GM21447 (cell line): ENCODE measurements at regions not wholly inside any gene's neighbourhood (a gene's known extent, or its start where the extent isn't known, plus 50 kb on each side); places are given as distances from the start of the nearest gene placed in this dataset.
"Not testable (repeated sequence)": the region's sequence is repeated elsewhere in the genome, so short reads cannot be mapped to it uniquely, and the experiment has no call there.

Experiments
- ATAC-seq: cut with Tn5 transposase; IDR thresholded peaks from one replicate; pipeline ENCODE4 v1.9.1; 2021; ENCODE audit not compliant: unreplicated experiment

- ATAC-seq, result no peak
Measured at GRCh38 chr4:33453916-33454315, 2733.7 kb downstream of the PCDH7 start.

GRCh38 chr4:33465565-33465964, 2745.4 kb downstream of the PCDH7 start:
- ATAC-seq, result no peak

DNA sequence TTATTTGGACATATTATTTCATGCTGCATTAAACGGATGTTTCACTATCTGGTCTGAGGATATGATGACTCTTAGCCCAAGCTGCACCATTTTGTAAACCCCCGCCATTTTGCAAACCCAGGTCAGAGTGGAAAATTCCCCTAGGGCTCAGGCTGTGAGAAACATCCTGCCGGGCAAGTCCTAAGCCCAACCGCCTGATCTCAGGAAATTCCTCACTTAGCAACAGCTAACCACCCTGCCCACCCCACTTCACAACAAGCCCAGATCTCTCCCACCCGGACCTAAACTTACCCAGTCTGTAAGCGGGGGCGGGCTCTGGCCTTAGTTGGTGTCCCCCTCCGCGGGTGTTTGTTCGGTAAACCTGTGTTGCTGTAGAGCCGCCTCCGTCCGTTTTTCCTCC, 2747.1 kb downstream of the PCDH7 start:
- ATAC-seq, result no peak

DNA sequence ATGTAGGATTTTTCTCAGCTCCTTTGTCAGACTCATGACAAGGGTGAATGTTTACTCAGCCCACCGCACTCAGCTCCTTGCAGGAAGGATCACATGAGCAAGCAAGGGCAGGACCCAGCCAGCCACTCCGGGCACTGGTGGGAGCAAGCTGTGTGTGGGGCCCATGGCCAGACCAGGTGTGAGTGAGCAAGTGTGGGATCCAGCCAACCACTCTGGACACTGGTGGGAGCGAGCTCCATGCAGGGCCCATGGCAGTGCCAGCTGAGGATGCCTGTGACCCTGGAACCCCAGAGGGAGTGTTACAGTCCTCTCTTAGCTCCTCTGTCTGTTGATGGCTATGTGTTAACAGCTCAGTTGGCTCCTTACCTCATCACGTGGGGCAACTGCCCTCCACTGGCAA, 2750.6 kb downstream of the PCDH7 start:
- no peak for ATAC-seq

DNA sequence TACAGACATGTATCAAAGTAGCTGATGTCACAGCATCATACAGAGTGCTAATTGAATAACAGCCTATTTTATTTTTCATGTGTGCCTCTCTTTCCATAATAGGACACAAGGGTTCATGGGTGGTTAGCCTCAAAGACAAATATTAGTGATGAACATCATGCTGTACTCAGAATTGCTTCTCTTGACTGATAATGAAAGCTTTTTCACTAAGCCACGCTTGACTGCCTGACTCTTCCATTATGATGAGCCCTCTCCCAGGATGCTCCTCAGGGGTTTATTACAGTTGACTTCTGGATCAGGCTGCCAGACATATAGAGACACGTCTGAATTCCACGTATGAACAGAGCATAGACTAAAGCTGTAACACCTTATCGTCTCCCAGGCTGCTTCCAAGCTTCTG, 2757.5 kb downstream of the PCDH7 start:
- ATAC-seq, result no peak

DNA sequence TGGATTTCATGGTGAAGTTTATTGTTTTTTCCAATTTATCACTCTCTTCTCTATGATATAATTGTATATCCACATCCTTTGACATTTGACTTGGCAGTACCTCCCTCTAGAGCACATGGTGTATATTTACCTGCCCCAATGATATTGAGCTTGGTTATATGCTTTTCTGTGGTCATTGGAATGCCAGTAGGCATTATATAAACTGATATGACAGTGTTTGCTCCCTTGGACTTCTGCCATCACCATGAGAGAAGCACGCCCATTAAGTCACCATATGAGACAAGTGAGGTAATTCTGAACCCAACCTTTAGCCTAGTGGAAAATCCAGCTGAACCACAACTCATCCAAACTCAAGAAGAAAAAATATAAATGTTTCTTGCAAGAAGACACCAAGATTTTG, 2761.5 kb downstream of the ARAP2 start:
- ATAC-seq, result no peak

DNA sequence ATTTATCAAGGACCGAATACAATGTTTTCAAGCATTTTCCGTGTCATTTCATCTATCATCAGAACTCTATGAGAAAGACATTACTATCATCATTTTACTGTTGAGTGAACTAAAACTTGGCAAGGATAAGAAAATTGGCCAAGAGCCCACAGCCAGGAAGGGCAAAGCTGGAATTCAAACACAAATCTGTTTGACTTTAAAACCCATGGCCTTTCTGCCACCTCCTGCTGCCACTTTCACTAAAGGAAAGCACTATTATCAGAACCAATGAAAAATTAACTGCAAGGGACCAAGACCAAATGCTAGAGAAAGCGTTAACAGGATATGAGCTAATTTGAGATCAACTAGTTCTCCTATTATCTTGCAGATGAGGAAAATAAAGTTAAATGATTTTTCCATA, 2759.2 kb downstream of the ARAP2 start:
- no peak for ATAC-seq

- ATAC-seq, result no peak
Measured at GRCh38 chr4:33493231-33493630, 2751.1 kb downstream of the ARAP2 start.

DNA sequence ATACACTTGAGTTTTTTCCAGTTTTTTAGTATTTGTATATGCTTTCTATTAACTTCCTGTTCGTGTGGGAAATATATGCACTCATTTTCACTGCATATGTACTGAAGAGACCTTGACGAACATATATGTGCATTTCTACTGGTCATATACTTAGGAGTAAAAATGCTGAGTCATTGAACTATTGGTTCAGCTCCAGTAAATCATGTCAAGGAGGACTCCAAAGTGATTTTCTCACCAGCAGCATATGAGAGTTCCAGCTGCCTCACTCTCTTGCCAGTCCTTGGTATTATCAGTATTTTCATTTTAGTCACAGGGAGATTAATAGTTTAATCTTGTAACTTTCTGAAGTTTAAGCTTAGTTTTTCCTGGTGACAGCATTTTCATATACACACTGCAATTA, 2750.2 kb downstream of the ARAP2 start:
- ATAC-seq, result no peak

- not testable (repeated sequence) for ATAC-seq
Measured at GRCh38 chr4:33501587-33501986, 2742.7 kb downstream of the ARAP2 start.

DNA sequence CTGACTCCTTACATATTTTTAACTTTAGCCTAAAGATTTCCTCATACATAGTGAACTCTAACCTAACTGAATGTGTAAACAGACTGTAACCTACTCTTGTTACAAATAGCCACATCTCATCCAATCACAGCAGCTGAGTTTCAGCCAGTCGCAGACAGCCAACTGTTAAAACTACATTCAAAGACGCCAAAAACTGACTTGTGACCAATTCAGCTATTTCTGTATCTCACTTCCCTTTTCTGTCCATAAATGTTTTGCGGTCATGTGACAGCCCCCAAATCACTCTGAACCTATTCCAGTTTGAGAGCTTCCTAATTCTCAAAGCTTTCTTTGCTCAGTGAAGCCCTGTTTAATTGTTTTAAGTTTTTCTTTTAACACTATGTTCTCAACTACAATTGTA, 2731.9 kb downstream of the ARAP2 start:
- ATAC-seq, result no peak

- ATAC-seq, result no peak
Measured at GRCh38 chr4:33518856-33519255, 2725.5 kb downstream of the ARAP2 start.

DNA sequence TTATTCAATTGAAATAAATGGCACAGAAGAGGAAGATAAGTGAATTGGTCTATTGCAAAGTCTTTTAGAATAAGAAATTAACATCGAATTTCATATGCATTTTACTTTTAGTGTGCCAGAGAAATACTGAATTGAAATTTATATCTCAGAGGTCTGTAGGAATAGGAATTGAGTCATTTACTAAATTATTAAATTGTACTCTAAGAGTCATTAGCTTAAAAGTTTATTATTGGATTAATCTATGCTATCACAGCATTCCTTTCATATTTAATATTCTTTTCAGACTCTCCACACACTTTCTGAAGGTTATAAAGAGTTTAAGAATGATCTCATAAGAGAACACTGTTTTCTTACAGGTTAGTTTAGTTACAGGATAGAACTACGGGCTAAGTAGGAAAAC, 2711.5 kb downstream of the ARAP2 start:
- no peak for ATAC-seq

DNA sequence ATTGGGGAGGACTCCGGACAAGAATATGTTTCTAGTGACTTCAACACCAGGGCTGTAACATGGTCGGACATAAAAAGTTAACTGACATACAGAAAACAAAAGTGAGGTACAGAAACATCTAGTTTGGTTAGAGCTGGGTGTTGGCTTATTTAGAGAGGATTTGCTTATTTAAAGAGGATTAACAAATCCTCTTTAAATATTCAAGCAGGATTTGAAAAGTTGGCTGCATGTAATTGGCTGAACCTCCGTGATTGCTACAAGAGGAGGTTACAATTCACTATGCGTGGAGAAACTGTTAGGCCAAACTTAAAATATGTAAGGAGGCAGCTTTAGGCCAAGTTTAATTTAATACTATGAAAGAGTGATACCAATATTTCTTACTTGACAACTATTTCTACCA, 2707.4 kb downstream of the ARAP2 start:
- ATAC-seq, result no peak

- no peak for ATAC-seq
Measured at GRCh38 chr4:33537527-33537926, 2706.8 kb downstream of the ARAP2 start.

DNA sequence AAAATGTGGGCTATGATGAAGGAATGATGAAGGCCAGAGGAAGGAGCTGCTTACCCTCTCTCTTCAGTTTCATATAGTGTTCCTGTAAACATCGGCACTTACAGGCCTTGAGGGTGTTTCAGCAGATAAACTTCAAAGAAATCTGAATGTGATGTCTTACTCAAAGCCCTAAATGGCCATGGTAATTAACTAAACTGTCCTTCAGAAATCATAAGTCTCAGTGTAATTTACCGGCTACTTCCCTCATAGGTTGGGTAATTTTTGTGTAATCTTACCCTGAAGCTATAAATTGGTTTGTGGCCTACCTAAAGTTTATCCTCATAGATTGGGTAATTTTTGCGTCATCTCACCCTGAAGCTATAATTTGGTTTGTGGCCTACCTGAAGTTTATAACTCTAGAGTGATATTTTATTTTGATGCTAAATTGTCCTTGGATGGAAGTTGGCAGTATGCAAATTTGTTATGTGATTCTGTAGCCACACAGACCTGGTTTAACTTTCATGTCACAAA, 2700.3 kb downstream of the ARAP2 start:
- no peak for ATAC-seq

DNA sequence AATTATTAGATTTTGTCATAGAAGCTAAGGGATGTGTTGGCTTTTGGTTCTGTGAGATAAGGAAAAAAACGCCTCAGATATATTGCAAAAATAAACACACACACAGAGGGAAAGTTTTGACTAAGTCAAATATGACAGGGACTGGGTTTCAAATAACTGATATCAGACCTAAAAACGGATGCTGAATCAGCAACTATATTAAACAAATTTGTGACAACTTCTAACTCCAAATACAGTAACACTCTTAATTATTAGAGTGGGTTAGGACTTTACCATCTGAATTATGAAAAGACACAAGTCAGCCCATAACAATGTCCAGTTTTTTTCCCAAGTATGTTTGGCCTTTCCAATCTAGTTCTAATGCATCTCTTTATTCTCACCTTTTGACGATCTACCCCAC, 2693.1 kb downstream of the ARAP2 start:
- ATAC-seq, result no peak

DNA sequence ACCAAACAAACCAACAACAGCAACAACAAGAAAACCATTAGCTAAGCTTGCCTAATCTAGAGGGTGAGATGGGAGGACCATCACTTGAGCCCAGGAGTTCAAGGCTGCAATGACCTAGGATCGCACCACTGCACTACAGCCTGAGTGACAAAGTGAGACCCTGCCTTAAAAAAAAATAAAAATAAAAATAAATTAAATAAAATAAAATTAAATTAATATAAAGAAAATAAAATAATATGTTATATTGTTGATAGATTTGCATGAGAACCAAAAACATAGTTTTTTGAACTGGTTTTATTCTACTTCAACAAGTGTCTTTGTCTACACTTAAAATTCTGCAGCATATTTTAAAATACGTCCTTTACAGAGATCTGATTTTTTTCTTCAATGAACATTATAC, 2683.1 kb downstream of the ARAP2 start:
- ATAC-seq, result no peak

DNA sequence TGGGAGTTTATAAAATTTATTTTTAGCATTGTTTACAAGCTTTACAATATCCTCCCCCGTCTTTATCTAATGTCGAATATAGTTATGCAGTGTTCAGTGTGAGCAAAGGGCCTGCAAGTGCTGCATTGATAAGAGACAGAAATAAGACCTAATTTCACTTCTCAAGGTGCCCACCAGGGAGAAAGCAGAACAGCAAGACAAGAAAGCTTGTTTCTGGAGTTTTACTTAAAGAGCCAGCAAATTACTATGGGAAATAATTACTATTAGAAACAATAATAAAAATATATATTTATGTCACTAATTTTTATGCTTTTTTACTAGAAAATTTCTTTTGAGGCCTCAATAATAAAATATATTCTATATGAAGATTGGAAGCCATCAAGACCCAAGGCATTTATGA, 2677.7 kb downstream of the ARAP2 start:
- no peak for ATAC-seq

- no peak for ATAC-seq
Measured at GRCh38 chr4:33577791-33578190, 2666.5 kb downstream of the ARAP2 start.

DNA sequence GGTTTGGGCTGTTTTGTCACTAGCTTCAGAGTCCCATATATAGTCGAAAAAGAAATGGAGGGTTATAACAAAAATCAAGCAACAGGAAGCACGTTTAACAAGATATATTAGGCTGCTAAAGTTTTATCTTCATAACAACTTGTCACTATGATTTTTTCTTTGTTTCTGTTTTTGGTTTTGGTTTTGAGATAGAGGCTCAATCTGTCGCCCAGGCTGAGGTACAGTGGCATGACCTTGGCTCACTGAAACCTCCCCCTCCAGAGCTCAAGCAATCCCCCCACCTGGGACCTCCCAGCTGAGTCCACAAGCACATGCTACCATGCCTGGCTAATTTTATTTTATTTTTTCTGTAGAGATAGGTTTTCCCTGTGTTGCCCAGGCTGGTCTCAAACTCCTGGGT, 2664.4 kb downstream of the ARAP2 start:
- ATAC-seq, result no peak

DNA sequence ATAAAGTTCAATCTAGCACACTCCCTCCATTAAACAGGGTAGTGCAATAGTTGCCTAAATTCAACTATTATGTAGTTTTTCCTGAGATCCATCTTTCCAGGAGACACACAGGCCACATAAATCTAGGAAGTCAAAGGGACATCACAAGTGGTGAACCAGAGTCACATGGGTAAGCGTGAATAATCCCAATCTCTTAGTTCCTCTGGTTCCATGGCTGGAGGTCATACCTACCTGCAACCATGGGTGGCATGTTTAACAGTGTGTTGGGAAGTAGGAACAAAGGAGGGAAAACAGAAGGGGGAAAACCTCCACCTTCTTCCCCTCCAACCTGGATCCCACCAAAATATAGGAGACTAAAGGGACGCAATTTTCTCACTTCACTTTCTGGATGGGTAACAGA, 2651.6 kb downstream of the ARAP2 start:
- no peak for ATAC-seq

GRCh38 chr4:33606951-33607350, 2637.4 kb downstream of the ARAP2 start:
- no peak for ATAC-seq

DNA sequence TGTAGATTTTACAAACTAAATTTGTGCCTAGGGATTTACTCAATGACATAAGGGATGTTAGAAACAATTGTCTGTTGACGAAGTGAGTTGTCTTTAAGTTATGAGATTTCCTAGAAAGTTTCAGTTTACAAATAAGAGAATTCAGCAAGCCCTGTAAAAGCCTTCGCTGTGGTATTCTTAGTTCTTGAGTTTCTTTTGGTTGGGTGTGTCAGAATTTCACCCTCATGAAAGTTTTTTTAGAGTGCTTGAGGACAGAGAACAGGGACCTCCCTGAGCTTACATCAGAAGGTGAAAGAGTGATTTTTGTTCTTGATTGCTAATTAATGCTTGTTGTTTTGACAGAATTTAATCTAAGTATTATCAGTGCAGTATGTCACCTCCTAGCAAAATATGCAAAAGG, 2628.2 kb downstream of the ARAP2 start:
- no peak for ATAC-seq
